PC-3 (cell line): ENCODE measurements at regions not wholly inside any gene's neighbourhood (a gene's known extent, or its start where the extent isn't known, plus 50 kb on each side); places are given as distances from the start of the nearest gene placed in this dataset.
"Not testable (repeated sequence)": the region's sequence is repeated elsewhere in the genome, so short reads cannot be mapped to it uniquely, and the experiment has no call there.

ENCODE experiments used
- CTCF ChIP-seq: fragments of 300-600 bp; sonication (generic); conservative IDR thresholded peaks from 2 replicates; pipeline ENCODE4 v1.5.1; 2017; ENCODE audit warnings: antibody characterized with exemption, low read depth, mild to moderate bottlenecking, low read length
- EZH2 ChIP-seq: fragments of 300-600 bp; sonication (generic); IDR thresholded peaks from one replicate; pipeline ENCODE4 v1.6.1; 2017; ENCODE audit warnings: antibody characterized with exemption, mild to moderate bottlenecking, low read length; ENCODE audit not compliant: unreplicated experiment

GRCh38 chr16:80892395-80892794, 88.0 kb upstream of the CDYL2 start:
- not testable (repeated sequence) for TF ChIP-seq CTCF, EZH2
